ENCODE measurements at regions not wholly inside any gene's neighbourhood (a gene's known extent, or its start where the extent isn't known, plus 50 kb on each side); places are given as distances from the start of the nearest gene placed in this dataset.

DNA sequence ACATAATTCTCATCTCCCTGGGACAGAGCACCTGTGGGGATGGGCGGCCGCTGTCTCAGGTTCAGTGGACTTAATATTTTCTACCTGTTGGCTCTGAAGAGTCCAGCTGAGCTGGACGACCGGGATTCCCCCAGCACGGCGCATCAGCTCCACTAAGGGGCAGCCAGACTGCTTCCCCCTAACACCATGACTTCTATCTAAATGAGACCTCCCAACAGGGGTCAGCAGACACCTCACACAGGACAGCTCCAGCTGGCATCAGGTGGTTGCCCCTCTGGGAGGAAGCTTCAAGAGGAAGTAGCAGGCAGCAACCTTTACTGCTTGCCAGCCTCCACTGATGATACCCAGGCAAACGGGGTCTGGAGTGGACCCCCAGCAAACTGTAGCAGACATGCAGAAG, 226.0 kb upstream of the DSEL start:
- Histone ChIP-seq H3K36me3 (no peaks in the 10 kb centered on the region), H3K4me1 (no peaks in the 10 kb centered on the region), H3K9me3 (peaks cover 0 to 36% (median 0%) of the 10 kb centered on the region in 3 donors), H3K27ac (no peak overlapping the region), H3K4me3 (no peak overlapping the region), H3K27me3 (no peaks in the 10 kb centered on the region)
- no CpG with 5 or more reads among the region's 7 CpGs for WGBS, 2 donors (ENCODE audit: low coverage in 1 of 2)
- no peak for ATAC-seq
- TF ChIP-seq POLR2A (IDR thresholded peaks at IDR 0.05) (no peak), POLR2AphosphoS5 (IDR thresholded peaks at IDR 0.05) (no peak), EP300 (IDR thresholded peaks at IDR 0.05) (no peak)
- TF ChIP-seq, protein P1, sequence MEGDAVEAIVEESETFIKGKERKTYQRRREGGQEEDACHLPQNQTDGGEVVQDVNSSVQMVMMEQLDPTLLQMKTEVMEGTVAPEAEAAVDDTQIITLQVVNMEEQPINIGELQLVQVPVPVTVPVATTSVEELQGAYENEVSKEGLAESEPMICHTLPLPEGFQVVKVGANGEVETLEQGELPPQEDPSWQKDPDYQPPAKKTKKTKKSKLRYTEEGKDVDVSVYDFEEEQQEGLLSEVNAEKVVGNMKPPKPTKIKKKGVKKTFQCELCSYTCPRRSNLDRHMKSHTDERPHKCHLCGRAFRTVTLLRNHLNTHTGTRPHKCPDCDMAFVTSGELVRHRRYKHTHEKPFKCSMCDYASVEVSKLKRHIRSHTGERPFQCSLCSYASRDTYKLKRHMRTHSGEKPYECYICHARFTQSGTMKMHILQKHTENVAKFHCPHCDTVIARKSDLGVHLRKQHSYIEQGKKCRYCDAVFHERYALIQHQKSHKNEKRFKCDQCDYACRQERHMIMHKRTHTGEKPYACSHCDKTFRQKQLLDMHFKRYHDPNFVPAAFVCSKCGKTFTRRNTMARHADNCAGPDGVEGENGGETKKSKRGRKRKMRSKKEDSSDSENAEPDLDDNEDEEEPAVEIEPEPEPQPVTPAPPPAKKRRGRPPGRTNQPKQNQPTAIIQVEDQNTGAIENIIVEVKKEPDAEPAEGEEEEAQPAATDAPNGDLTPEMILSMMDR (IDR thresholded peaks at IDR 0.05): no peak

DNA sequence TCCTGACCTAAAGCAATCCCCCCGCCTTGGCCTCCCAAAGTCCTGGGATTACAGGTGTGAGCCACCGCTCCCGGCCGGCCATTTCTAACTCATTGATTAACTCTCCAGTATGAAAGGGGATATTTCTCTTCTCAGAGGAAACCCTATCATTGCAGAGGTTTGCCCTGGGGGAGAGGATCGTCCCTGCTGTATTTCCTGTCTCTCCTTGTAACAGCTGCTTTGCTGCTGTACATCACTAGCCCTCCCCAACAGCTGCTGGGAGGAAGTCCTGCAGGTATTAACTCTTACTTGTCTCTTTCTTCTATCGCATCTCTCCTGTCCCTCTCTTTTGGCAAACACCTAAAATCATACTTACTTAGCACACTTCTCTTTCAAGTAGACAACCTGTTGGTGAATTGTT, 219.0 kb upstream of the DSEL start:
- no peak for ATAC-seq
- TF ChIP-seq EP300 (IDR thresholded peaks at IDR 0.05) (no peak), POLR2AphosphoS5 (IDR thresholded peaks at IDR 0.05) (no peak), POLR2A (IDR thresholded peaks at IDR 0.05) (no peak)
- TF ChIP-seq, protein P1 (IDR thresholded peaks at IDR 0.05): no peak

DNA sequence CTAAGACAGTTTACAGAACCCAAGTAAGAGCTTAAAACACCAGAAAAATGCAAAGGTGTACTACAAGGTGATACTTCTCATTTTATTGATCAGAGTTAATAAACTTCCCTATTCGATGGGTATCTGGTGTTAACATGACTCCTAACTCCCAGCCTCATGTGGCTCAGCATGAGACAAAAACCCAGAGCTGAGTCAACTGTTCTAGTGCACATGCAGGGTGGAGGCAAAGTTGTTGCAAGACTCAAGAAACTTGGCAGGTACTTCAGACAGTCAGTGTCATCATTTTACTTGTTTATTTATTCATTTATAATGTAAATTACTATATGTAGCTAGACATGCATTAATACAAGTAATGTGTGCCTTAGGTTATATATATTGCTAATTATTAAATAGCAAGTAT, 216.6 kb upstream of the DSEL start:
- Histone ChIP-seq H3K4me1 (no peaks in the 10 kb centered on the region), H3K27me3 (no peaks in the 10 kb centered on the region), H3K27ac (no peak overlapping the region), H3K9me3 (no peaks in the 10 kb centered on the region), H3K4me3 (no peak overlapping the region), H3K36me3 (no peaks in the 10 kb centered on the region)
- ATAC-seq: no peak
- WGBS, 2 donors (ENCODE audit: low coverage in 1 of 2): 57 to 73% methylated on average over 1 of the region's 1 CpG
- TF ChIP-seq, protein P1 (IDR thresholded peaks at IDR 0.05): no peak
- TF ChIP-seq POLR2A (IDR thresholded peaks at IDR 0.05) (no peak), POLR2AphosphoS5 (IDR thresholded peaks at IDR 0.05) (no peak), EP300 (IDR thresholded peaks at IDR 0.05) (no peak)

More for the DNA sequence above, 219.0 kb upstream of the DSEL start:
- WGBS, 2 donors (ENCODE audit: low coverage in 1 of 2): 40 to 59% methylated on average over 1 to 4 of the region's 6 CpGs
- Histone ChIP-seq H3K27ac (no peak overlapping the region), H3K4me3 (no peak overlapping the region), H3K27me3 (no peaks in the 10 kb centered on the region), H3K4me1 (no peaks in the 10 kb centered on the region), H3K36me3 (no peaks in the 10 kb centered on the region), H3K9me3 (no peaks in the 10 kb centered on the region)

DNA sequence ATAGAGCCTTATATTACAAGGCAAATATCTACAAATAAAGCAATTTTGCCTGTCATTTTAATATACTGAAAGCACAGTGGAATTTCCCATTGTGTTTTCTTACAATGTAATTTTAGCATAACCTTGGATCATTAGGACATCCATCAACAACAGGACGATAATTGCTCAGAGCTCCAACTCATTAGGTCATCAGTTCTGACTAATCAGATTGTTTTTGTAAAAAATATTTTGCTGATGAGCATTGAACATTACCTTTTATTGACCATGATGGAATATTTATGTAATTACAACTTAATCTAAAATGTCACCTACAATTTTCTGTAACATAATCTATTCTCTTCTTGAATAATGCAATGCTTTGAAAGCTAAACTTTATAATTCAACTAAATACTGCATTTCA, 215.3 kb upstream of the DSEL start:
- no peaks in the 10 kb centered on the region for H3K9me3 ChIP-seq
- H3K27ac ChIP-seq: no peak overlapping the region
- ATAC-seq: no peak
- no peaks in the 10 kb centered on the region for H3K4me1 ChIP-seq
- H3K27me3 ChIP-seq: no peaks in the 10 kb centered on the region
- TF ChIP-seq EP300 (IDR thresholded peaks at IDR 0.05): no peak
- TF ChIP-seq POLR2AphosphoS5 (IDR thresholded peaks at IDR 0.05): no peak
- TF ChIP-seq, protein P1 (IDR thresholded peaks at IDR 0.05): no peak
- TF ChIP-seq POLR2A (IDR thresholded peaks at IDR 0.05): no peak
- H3K4me3 ChIP-seq: no peak overlapping the region
- 6 to 50% methylated on average over 1 of the region's 1 CpG for WGBS, 2 donors (ENCODE audit: low coverage in 1 of 2)
- no peaks in the 10 kb centered on the region for H3K36me3 ChIP-seq

DNA sequence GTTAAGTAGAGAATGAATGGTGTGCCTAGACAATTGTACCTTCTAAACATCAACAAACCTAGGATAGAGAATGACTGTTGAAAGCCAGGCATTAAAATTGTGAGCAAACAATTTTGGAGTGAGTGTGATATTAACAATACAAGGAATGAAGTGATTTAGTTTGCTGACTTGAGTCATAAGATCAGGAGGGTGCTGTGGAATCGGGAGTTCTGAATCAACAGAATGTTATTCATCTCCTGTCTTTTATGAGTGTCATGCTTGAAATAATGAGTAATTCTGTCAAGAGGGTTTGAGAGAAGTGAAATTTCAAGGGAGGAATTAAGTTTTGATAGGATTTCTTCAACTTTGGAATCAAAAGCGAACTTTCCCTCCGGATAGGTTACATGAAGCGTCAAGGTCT, 214.4 kb upstream of the DSEL start:
- no peak overlapping the region for H3K27ac ChIP-seq
- no peak for ATAC-seq
- no peaks in the 10 kb centered on the region for H3K4me1 ChIP-seq
- H3K27me3 ChIP-seq: peaks cover 6% of the 10 kb centered on the region
- H3K9me3 ChIP-seq: no peaks in the 10 kb centered on the region
- 75 to 85% methylated on average over 2 to 4 of the region's 4 CpGs for WGBS, 2 donors (ENCODE audit: low coverage in 1 of 2)
- no peaks in the 10 kb centered on the region for H3K36me3 ChIP-seq
- no peak for TF ChIP-seq POLR2AphosphoS5 (IDR thresholded peaks at IDR 0.05)
- no peak for TF ChIP-seq POLR2A (IDR thresholded peaks at IDR 0.05)
- no peak overlapping the region for H3K4me3 ChIP-seq
